ENCODE measurements at regions not wholly inside any gene's neighbourhood (a gene's known extent, or its start where the extent isn't known, plus 50 kb on each side); places are given as distances from the start of the nearest gene placed in this dataset.

GRCh38 chr4:155564086-155564485 is 102.6 kb upstream of the GUCY1A1 start (continued):
- TF ChIP-seq ZNF318 (IDR thresholded peaks at IDR 0.05; ENCODE audit: borderline replicate concordance in 1 of 2, low read depth in 1 of 2) (no peak), SOX6 (IDR thresholded peaks at IDR 0.05) (no peak), DNMT1 (IDR thresholded peaks at IDR 0.05) (no peak)

GRCh38 chr4:155559915-155560314 is 106.7 kb upstream of the GUCY1A1 start:
- Histone ChIP-seq H3K27me3 (ENCODE audit: control insufficient read depth in 2 of 2, insufficient read depth in 2 of 2, low read length in 2 of 2) (no peaks in the 10 kb centered on the region), H3K4me1 (replicated peaks in 1 of 2; ENCODE audit: control insufficient read depth in 2 of 2, insufficient read depth in 2 of 2, low read length in 2 of 2) (no peaks in the 10 kb centered on the region), H3K9ac (ENCODE audit: insufficient read depth in 1 of 2, low read depth in 2 of 2, low read length in 2 of 2) (no peak overlapping the region), H3K27ac (ENCODE audit: extremely low read depth, low read depth, low read length) (no peak overlapping the region), H3K4me3 (no peak overlapping the region), H3K9me1 (ENCODE audit: control insufficient read depth, insufficient read depth, low read length) (no peaks in the 10 kb centered on the region), H3K9me3 (replicated peaks; ENCODE audit: control insufficient read depth, insufficient read depth, low read depth, low read length) (no peaks in the 10 kb centered on the region), H3K36me3 (ENCODE audit: control insufficient read depth, insufficient read depth, low read length) (no peaks in the 10 kb centered on the region), H4K20me1 (replicated peaks; ENCODE audit: control insufficient read depth, insufficient read depth, low read length) (no peaks in the 10 kb centered on the region), H3K79me2 (ENCODE audit: control insufficient read depth, insufficient read depth, low read length) (no peaks in the 10 kb centered on the region), H2AFZ (ENCODE audit: low read depth, low read length) (no peak overlapping the region), H3K4me2 (ENCODE audit: insufficient read depth, low read length) (no peak overlapping the region)
- intact Hi-C loops (cut with micrococcal nuclease), result no loop called here
- TF ChIP-seq MAZ (CRISPR knock-in tag; conservative IDR thresholded peaks at IDR 0.05 in 1 of 2, IDR thresholded peaks at IDR 0.05 in 1 of 2), result no peak
- no peak for TF ChIP-seq PTTG1 (tag; IDR thresholded peaks at IDR 0.05; ENCODE audit: low read depth)
- no peak for TF ChIP-seq NBN (IDR thresholded peaks at IDR 0.05; ENCODE audit: low read depth)
- no peak for TF ChIP-seq KAT7 (CRISPR knock-in tag; IDR thresholded peaks at IDR 0.05; ENCODE audit: borderline replicate concordance)
- no peak for TF ChIP-seq ZBTB12 (CRISPR knock-in tag; IDR thresholded peaks at IDR 0.05)
- no peak for TF ChIP-seq CREBBP (IDR thresholded peaks at IDR 0.05; ENCODE audit: low read depth, low read length)
- in situ Hi-C loops (cut with MboI), result no loop called here
- no peak for DNase-seq (ENCODE audit: extremely low read depth in 1 of 4, low spot score in 3 of 4)
- POLR2A ChIA-PET, result no interaction called here
- BruUV-seq (replicated peaks), result no TSS peak
- ATAC-seq, result no peak
- CTCF ChIA-PET (ENCODE audit: low intra/inter-chr PET ratio), result no interaction called here
- no peak for FAIRE-seq

All from K562 (cell line).